ENCODE measurements at regions not wholly inside any gene's neighbourhood (a gene's known extent, or its start where the extent isn't known, plus 50 kb on each side); places are given as distances from the start of the nearest gene placed in this dataset.
A peak's percentile ranks its signal among the peaks of the same experiment; 100 is the strongest.
"Not testable (repeated sequence)": the region's sequence is repeated elsewhere in the genome, so short reads cannot be mapped to it uniquely, and the experiment has no call there.

DNA sequence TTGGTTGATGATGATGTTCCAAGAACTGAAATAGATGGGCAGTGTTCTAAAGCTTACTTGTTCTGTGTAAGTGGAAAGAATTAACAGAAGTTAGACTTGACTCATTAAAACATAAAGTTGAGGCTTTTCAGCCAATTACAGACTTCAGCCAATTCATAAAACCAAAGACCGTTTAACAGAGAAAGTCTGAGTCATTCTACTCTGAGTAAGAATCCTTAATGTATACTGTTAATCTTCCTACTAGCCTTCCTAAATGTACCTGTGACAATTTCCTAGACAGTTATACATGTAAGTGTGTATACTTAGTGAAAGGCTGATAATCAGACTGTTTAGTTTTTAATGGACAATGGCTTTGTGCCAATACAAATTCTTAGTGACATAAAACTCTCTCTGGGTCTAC is 681.0 kb downstream of the RPL10L start:
- peak; percentile 26 for DNase-seq

DNA sequence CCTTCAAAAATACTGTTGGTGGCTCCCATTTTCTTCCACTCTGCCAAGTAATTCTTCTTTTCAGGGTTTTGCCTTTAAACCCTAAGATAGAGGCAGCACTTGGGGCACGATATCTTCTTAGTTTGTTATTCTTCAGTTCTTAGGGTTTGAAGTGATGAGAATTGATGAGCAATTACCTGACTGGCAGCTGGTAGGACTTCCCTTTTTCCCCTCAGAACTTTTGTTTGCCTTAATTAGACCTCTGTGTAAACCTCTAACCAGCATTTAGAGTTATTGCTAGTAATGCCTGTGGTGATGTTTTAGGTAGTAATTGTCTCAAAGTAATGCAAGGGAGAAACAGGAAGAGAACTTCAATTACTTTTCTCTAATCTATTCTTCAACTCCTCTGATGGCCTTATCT is 683.5 kb downstream of the RPL10L start:
- no peak for DNase-seq

DNA sequence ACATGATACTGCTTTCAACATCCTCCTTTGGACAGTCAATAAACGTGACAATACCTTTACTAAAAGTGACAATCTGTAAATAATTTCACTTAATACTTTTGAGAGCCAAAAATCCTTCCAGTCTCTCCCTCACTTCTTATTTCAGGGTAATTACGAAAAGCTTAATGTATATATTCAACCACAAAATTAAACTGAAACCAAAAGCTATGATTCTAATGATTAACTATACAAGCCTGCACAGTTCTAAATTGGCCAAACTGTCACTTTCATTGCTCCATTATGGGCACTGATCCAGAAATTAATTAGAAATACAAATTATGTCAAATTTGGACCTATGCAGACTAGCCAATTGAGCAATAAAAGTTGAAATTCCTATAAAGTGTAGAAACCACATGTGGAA is 696.5 kb upstream of the MIS18BP1 start:
- no peak for DNase-seq

DNA sequence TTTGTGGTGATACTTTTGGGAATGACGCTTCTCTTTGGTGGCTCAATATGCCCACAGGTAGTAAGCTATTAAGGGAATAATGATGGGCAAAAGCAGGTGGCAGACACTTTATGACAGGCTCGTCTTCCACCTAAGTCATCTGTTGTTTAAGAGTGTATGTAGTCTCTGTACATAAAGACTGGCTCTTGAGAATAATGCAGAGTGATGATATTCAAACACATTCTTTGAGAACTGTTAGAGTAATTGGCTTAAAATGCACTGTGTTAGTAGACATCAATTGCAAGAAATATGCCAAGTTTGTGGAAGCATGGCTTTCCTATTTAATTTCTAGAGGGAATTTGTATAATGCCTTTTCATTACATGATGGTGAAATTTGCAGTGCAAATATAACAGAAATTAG is 694.8 kb upstream of the MIS18BP1 start:
- no peak for DNase-seq

DNA sequence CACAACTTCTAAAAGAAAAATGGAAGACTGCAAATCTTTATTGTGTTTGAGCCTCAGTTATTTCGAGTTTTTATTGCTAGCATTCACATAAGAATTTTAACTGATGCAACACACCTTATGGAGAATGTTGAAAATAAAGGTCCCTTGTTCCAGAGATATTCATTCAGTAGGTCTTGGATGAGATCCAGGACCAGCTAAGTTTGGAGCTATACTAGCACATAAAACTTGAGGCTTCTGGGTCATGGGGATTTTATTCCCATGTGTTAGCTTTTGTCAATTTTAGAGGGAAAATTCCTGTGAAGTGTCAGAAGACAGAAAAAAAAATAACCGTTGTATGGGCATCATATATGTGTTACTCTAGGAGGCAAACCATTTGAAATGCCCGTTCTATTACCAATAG is 693.2 kb upstream of the MIS18BP1 start:
- no peak for DNase-seq

DNA sequence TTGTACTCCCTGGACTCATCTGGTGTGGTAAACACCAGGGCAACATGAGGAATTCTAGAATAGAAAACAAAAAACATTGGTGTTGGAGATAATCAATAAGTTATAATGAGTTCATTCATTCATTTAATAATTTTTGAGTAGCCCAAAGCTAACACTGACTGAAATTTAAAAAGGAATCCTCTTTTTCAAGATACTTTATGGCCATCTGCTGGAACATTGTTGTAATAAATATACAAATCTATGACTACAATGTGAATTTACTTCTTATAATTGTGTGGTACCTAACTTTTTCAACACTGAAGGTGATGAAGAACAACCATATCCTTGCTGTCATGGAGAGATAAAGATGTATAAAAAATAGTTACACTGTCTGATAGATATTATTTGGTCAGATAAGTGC is 687.3 kb upstream of the MIS18BP1 start:
- DNase-seq: no peak

DNA sequence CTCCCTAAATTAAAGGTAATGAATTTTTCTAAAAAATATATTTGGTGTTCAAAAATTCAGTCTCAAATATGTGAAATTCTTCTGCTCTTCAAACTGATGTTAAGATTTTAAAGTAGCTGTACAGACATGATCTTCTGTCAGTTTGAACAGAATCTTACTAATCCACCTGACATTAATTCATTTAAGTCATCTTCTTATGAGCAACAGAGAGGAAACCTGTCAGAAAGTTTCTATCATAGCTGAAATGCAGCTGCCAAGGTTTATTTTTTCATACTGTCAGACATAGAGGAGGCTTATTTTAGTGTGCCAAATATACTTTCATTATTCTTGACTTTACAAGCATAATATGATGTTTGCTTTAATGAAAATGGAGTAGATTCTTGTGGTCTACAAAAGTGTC is 686.6 kb upstream of the MIS18BP1 start:
- no peak for DNase-seq

DNA sequence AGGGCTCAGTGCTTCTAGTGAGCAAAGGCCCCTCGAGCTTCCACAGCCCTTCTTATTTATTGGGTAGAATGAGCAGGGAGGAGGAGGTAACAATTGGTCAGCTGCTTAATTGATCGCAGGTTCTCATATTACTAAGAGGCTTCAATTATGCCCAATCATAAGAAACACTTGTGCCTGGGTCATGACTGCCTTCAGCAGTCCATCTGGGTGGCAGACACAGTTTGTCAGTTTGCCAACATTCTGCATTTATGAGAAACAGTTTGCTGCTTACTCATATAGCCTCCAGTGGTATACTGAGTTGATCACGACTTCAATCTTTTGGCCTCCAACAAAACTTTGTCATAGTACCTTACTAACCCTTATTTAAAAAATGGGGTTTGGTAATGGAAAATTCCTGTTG is 667.0 kb upstream of the MIS18BP1 start:
- DNase-seq: peak; percentile 17

DNA sequence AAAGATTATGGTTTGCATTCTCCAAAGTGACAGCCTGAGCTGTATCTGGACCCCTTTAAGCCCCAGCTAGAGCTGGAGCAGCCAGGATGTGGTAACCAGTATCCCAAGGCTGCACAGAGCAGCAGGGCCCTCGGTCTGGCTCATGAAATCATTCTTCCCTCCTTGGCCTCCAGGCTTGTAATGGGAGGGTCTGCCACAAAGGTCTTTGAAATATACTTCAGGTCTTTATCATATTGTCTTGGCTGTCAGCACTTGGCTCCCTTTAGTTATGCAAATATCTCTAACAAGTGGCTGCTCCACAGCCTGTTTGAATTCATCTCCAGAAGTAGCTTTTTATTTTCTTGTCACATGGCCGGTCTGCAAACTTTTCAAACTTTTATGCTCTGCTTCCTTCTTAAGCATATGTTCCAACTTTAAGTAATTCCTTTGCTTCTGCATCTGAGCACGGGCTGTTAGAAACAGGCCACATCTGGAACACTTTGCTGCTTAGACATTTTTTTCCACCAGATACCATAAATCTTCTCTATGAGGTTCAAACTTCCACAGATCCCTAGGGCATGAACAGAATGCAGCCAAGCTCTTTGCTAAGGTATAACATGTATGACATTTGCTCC is 663.4 kb upstream of the MIS18BP1 start:
- DNase-seq: no peak

DNA sequence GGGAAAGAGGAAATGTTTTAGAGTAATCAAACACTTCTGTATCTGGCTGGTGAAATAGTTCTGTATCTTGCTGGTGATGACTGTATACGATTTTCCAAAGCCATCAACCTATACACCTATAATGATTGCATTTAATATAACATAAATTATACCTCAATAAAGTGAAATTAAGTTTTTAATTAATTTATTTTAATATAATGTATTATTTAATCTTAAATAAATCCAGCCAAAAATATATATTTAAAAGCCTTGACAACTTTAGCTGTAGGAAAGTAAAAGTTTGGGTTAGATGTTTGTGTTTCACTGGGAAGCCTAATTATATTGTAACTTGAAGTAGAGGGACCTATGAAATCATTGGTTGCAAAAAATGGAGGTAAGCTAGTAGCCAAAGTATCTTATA is 654.8 kb upstream of the MIS18BP1 start:
- DNase-seq: no peak

DNA sequence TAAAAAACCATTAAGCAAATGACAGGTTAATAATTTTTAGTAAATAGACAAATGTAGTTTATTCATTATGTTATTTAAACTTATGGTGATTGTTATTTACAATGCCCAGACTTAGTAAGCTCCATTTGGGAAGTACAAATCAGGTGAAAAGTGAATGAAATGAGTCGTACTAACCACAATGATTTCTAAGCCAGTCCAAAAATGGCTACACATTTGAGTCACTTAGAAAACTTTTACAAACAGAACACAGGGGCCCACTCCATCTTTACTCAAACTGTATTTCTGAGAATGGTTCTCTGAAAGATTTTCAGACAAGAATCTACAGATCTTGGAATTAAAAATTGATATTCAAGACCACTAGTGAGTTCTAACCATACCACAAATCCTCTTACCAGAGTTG is 653.3 kb upstream of the MIS18BP1 start:
- no peak for DNase-seq

DNA sequence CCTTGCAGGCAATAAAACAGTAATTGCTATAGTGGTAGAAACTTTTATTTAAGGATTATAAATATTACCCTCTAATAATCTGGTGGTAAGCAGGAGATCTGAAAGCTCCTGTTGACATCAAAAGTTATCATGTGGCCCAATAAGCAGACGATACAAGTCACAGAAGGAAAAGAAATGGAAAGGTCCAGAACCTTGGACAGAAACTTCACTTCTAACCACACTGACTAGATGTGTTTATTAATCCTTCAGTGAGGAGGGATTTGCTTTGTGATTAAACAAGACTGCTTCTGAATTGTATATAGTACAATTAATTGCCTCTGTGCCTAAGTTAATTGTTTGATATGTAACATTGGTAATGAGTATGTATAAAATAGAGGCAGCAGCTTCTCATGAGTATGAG is 652.7 kb upstream of the MIS18BP1 start:
- DNase-seq: no peak

DNA sequence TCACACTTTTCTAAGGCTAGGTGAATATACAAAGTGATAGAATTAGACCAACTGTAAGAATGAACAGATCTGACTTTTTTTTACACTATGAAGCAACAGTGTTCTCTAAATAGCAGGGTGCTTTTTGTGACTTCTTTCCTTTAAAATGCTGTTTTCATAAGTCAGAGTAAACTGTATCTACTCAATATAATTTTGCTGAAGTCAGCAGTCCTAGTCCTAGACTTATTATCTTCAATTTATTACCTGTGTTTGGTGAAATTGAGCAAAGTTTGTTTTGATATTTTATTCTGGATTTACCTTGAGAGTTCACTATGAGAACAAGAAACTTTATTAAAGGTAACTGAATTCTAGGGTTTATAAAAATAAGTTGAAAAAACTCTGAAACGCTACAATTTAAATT is 651.3 kb upstream of the MIS18BP1 start:
- no peak for DNase-seq

DNA sequence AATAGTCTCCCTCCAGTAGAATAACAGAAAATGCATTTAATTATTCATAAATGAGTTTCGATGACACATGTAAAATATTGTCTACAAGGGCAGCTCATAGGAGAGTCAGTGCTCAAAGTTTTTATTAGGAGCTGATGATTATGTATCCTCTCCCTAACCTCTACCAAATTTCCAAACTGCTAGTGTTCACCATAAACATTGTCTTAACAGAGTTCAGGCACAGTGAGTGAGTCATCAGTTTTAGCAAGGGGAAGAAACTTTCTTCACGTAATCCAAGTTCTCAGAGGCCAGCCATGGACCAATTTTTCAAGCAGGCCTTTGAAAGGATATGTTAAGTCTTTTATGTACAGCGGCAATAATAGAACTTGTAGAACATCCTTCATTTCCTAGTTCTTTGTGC is 649.2 kb upstream of the MIS18BP1 start:
- no peak for DNase-seq

DNA sequence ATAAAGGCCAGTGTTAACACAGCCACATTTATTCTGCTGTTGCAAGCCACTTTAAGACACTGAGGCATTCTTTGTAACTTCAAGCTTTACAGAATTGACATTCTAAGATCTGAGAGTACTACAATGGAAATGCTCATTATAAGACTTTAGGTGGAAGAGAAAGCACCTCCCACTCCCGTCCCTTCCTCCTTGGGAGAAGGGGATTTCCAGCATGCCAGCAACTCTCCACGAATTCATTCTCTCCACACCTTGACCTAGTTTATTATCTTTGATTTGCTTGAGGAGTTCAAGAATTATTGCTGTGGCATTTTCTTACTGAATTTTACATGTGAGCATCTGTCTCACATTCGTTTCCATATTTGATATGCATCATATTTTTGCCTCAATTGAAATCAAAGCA is 644.4 kb upstream of the MIS18BP1 start:
- DNase-seq: no peak

DNA sequence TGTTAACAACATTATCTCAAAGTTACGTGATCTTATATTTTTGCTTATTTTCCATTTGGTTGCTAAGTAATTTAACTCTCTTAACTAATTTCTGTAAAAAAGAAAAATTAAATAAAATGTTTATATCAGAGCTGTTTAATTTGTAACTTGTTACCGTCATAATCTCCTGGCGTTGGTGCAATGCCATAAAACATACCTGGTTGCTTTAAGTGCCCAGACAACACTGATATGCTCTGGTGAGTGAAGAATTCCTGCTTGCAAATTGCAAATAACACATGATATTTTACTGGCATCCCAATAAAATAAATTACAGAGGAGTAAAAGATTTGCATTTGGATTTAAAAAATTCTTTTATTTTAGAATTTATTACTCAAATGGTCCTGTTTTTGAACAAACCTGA is 640.1 kb upstream of the MIS18BP1 start:
- DNase-seq: no peak

DNA sequence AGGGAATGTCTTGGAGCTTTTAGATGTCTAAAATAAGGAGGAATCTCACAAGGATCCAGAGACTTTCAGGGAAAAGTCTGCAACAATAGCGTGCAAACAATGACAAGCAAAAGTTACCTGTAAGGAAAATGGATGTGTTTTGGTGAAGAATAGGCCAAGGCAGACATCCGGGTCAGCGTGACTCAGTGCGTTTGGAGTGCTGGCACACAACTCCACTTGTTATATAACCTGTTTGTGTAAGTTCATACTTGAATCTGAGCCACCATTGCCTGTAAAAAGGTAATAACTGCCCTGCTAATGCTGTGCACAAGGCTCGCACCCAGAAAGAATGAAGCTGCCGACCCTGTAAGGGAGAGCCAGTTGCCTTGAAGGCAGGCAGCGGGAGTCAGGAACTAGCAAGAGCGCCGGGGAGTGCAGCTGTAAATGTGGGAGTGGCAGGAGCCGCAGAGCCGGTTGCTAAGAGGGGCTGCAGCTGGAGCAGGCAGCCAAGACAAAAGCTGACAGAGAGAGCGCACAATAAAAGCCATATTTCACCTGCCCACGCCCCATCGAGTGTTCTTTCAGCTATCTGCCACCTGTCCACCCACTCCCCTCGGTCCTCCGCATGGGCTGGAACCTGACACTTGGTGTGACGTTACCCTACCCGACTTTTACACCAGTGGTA is 638.5 kb upstream of the MIS18BP1 start:
- DNase-seq: peak; percentile 97

DNA sequence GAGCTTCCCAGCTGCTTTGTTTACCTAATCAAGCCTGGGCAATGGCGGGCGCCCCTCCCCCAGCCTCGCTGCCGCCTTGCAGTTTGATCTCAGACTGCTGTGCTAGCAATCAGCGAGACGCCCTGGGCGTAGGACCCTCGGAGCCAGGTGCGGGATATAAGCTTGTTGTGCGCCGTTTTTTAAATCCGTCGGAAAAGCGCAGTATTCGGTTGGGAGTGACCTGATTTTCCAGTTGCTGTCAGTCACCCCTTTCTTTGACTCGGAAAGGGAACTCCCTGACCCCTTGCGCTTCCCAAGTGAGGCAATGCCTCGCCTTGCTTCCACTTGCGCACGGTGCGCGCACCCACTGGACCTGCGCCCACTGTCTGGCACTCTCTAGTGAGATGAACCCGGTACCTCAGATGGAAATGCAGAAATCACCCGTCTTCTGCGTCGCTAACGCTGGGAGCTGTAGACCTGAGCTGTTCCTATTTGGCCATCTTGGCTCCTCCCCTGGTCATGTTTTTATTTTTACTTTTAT is 635.8 kb upstream of the MIS18BP1 start:
- DNase-seq: not testable (repeated sequence)

DNA sequence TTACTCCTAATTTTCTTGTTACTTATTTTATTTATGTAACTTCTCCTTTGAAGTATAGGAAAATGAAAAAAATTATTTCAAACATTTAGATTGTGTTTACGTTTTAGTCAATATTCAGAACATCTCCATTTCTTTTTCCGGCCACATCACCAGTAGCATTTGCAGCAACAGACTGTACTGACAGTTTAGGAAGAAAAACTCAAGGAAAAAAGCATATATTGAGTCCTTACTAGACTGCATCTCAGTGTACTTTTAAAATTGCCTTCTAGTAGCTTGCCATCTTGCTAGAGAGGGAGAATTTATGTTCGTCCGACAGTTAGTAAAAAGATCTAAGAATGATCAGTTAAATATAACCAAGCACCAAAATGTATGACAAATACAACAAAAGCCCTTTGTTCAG is 625.0 kb upstream of the MIS18BP1 start:
- no peak for DNase-seq

DNA sequence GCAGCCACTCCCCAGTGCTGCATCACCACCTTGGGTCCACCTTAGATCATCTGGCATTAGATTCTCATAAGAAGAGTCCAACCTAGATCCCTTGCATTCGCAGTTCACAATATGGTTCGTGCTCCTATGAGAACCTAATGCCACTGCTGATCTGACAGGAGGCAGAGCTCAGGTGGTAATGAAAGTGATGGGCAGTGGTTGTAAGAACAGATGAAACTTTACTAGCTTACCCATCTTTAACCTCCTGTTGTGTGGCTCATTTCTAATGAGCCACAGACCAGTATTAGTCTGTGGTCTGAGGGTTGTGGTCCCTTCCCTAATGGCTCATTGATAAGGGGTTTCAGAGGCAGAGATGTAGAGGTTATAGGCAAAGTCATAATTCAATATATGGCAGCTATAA is 615.9 kb upstream of the MIS18BP1 start:
- DNase-seq: no peak

DNA sequence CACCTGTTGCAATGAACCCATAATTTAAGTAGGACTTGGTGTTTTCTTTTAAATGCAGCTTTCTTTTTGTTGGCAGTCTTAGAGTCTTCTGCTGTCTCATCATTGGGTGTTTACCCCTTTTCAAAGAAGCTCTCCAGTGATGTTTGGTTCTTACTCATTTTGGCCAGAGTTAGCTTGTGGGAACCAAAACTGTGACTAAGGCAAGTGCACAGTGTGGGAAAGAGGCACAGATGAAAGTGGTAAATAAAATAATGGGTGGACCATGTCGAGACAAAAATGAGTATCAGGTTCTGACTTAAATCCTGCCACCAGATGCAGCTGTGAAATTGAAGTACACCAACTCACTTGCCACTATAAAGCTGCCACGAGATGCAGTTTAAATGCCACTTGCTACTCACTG is 615.4 kb upstream of the MIS18BP1 start:
- DNase-seq: no peak

DNA sequence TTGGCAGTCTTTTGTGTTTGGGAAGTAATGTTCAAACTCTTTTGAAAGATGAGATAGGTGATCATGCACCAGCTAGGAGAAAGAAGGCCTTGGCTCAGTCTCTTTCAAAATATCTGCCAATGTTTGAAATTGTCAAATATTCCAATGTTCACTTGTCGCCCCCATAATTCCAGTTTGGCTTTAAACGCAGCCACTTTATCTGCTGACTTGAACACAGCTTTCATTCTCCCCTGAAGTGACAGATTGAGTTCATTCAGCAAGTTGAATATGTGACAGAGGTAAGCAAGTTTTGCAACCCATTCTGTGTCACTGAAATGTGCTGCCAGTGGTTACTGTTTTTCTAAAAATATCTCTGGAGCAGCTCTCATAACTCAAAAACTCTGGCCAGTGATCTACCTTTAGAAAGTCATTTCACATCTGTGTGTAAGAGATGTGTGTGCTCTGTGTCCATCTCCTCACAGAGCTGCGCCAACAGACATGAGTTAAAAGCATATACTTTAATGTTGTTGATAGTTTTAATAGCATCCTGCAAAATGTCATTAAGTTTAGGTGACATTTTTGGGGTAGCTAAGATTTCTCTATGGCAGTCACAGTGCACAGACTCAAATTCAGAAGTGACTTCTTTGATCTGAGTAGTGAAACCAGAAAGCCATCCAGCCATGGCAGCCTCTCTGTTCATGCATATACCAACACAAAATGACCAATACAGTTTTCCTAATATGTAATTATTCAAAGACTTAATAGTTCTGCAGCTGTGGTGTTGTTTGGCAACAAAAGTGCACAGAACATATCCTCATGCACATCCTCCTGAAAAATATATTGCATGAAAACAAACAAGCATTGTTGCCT is 614.3 kb upstream of the MIS18BP1 start:
- DNase-seq: no peak

DNA sequence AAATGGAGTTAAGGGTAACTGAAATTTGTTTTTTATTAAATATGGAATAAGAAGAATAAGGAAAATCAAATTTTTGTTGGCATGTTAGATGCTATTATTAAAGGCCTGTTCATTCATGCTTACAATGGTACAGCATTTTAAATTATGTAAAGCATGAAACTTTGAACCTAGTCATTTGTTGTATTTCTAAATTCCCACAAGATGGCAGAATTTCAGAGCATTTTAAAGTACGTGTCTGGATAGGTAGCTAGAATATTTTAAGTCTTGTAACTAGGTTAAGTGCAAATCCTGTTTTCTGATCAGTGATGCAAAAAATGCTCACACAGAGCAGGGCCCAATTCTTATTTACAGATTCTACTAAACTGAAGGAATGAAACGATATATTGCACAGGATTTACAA is 585.6 kb upstream of the MIS18BP1 start:
- DNase-seq: peak; percentile 63

DNA sequence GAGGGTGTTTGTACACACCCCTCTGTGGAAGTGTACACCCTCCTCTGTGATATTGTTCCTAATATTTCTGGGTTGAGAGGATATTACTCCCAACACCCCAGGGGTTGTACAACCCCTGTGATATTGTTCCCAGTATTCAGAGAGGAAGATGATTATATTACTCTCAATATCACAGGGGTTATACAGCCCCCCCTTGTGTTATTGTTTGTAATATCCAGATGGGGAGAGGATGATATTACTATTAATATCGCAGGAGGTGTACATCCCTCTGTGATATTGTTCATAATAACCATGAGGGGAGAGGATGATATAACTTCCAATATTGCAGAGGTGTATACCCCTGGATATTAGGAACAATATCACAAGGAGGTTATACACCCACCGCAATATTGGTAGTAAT is 566.1 kb upstream of the MIS18BP1 start:
- no peak for DNase-seq

Measured in NCI-H1092 treated with DMSO at 0.1 percent for 48 hours (cell line).